Uterus (tissue), 3 donors: ENCODE measurements at regions not wholly inside any gene's neighbourhood (a gene's known extent, or its start where the extent isn't known, plus 50 kb on each side); places are given as distances from the start of the nearest gene placed in this dataset.

Experiments
- DNase-seq, 2 donors: peaks; one replicate each; pipeline ENCODE4 v3.0.0-alpha.2; 2019 to 2020
- H3K27ac ChIP-seq, 2 donors: fragments of 200-600 bp; sonication (generic); 1 replicate in 1 of 2; 2 replicates in 1 of 2; pipeline ENCODE4 v1.5.1; 2016 to 2018
- H3K27me3 ChIP-seq, 2 donors: fragments of 200-600 bp; sonication (generic); one replicate each; pipeline ENCODE4 v1.5.1; 2018 to 2019; ENCODE audit warnings: control low read depth in 1 of 2
- H3K36me3 ChIP-seq, 2 donors: fragments of 200-600 bp; sonication (generic); one replicate each; pipeline ENCODE4 v1.5.1; 2019; ENCODE audit warnings: control low read depth in 1 of 2
- H3K4me1 ChIP-seq, 2 donors: fragments of 200-600 bp; sonication (generic); one replicate each; pipeline ENCODE4 v1.5.1; 2018 to 2019; ENCODE audit warnings: control low read depth in 1 of 2
- H3K4me3 ChIP-seq, 2 donors: fragments of 200-600 bp; sonication (generic); 1 replicate in 1 of 2; 2 replicates in 1 of 2; pipeline ENCODE4 v1.5.1; 2018 to 2019; ENCODE audit warnings: mild to moderate bottlenecking in 1 of 2
- H3K9me3 ChIP-seq, 2 donors: fragments of 200-600 bp; sonication (generic); one replicate each; pipeline ENCODE4 v1.5.1; 2019; ENCODE audit warnings: control low read depth in 1 of 2
- CTCF ChIP-seq, 4 experiments: fragments of 200-600 bp in 2 of 4; fragments of 450-650 bp in 2 of 4; sonication (generic) in 2 of 4; IDR thresholded peaks; one replicate each; pipeline ENCODE4 v1.5.1; 2016 to 2019; ENCODE audit warnings: antibody characterized with exemption in 4 of 4, mild to moderate bottlenecking in 2 of 4, moderate library complexity in 1 of 4
- POLR2A ChIP-seq, 2 donors: fragments of 450-650 bp; IDR thresholded peaks; one replicate each; pipeline ENCODE4 v1.6.1; 2016; ENCODE audit warnings: antibody characterized with exemption in 2 of 2, mild to moderate bottlenecking in 1 of 2, moderate library complexity in 1 of 2
- intact Hi-C: fragments of 100-400 bp; cut with DNase I; formaldehyde crosslinking; loops from one replicate; pipeline ENCODE4 v1.15.1; 2023; ENCODE audit warnings: low total_unique reads
- donor health status: DM: yes; HTN: yes; CAD: no.

GRCh38 chr5:155919126-155919525 lies 407.8 kb upstream of the SGCD start:
- H3K4me3 ChIP-seq: no peak overlapping the region
- H3K36me3 ChIP-seq: no peaks in the 10 kb centered on the region
- H3K27me3 ChIP-seq: no peaks in the 10 kb centered on the region
- no peaks in the 10 kb centered on the region for H3K4me1 ChIP-seq
- intact Hi-C loops: no loop called here
- no peak for DNase-seq
- TF ChIP-seq POLR2A (IDR thresholded peaks at IDR 0.05) (no peak), CTCF (IDR thresholded peaks at IDR 0.05) (no peak)
- no peak overlapping the region for H3K27ac ChIP-seq
- H3K9me3 ChIP-seq: no peaks in the 10 kb centered on the region

- H3K4me1 ChIP-seq: no peaks in the 10 kb centered on the region
- no peaks in the 10 kb centered on the region for H3K9me3 ChIP-seq
- H3K27me3 ChIP-seq: no peaks in the 10 kb centered on the region
- no peak overlapping the region for H3K27ac ChIP-seq
- H3K4me3 ChIP-seq: no peak overlapping the region
- H3K36me3 ChIP-seq: no peaks in the 10 kb centered on the region
- no peak for DNase-seq
- TF ChIP-seq POLR2A (IDR thresholded peaks at IDR 0.05) (no peak), CTCF (IDR thresholded peaks at IDR 0.05) (no peak)
- intact Hi-C loops: no loop called here
Observed at GRCh38 chr5:155919725-155920124, 407.2 kb upstream of the SGCD start.

- no peak overlapping the region for H3K4me3 ChIP-seq
- no peak overlapping the region for H3K27ac ChIP-seq
- no peaks in the 10 kb centered on the region for H3K27me3 ChIP-seq
- DNase-seq: no peak
- TF ChIP-seq POLR2A (IDR thresholded peaks at IDR 0.05): no peak
- no peak for TF ChIP-seq CTCF (IDR thresholded peaks at IDR 0.05)
- intact Hi-C loops: no loop called here
- no peaks in the 10 kb centered on the region for H3K9me3 ChIP-seq
- H3K36me3 ChIP-seq: no peaks in the 10 kb centered on the region
- H3K4me1 ChIP-seq: no peaks in the 10 kb centered on the region
Observed at GRCh38 chr5:155921621-155922020, 405.3 kb upstream of the SGCD start.

GRCh38 chr5:155923784-155924183 lies 403.2 kb upstream of the SGCD start:
- TF ChIP-seq CTCF (IDR thresholded peaks at IDR 0.05) (no peak), POLR2A (IDR thresholded peaks at IDR 0.05) (no peak)
- H3K4me3 ChIP-seq: no peak overlapping the region
- H3K27ac ChIP-seq: no peak overlapping the region
- intact Hi-C loops: no loop called here
- no peaks in the 10 kb centered on the region for H3K27me3 ChIP-seq
- no peak for DNase-seq
- no peaks in the 10 kb centered on the region for H3K9me3 ChIP-seq
- H3K4me1 ChIP-seq: no peaks in the 10 kb centered on the region
- no peaks in the 10 kb centered on the region for H3K36me3 ChIP-seq

GRCh38 chr5:155926031-155926430 lies 400.9 kb upstream of the SGCD start:
- H3K27ac ChIP-seq: no peak overlapping the region
- no peak overlapping the region for H3K4me3 ChIP-seq
- H3K36me3 ChIP-seq: no peaks in the 10 kb centered on the region
- TF ChIP-seq CTCF (IDR thresholded peaks at IDR 0.05) (no peak), POLR2A (IDR thresholded peaks at IDR 0.05) (no peak)
- H3K9me3 ChIP-seq: no peaks in the 10 kb centered on the region
- DNase-seq: no peak
- H3K4me1 ChIP-seq: no peaks in the 10 kb centered on the region
- H3K27me3 ChIP-seq: no peaks in the 10 kb centered on the region
- intact Hi-C loops: no loop called here
